HCT116 (cell line): ENCODE measurements at regions not wholly inside any gene's neighbourhood (a gene's known extent, or its start where the extent isn't known, plus 50 kb on each side); places are given as distances from the start of the nearest gene placed in this dataset.

Experiments
- CEBPB ChIP-seq: IDR thresholded peaks from 2 replicates; pipeline ENCODE4 v1.6.1; 2012; ENCODE audit warnings: low read depth
- ELF1 ChIP-seq: IDR thresholded peaks from 2 replicates; pipeline ENCODE4 v1.6.1; 2012; ENCODE audit warnings: low read depth, borderline replicate concordance
- EZH2phosphoT487 ChIP-seq: fragments of 200-600 bp; IDR thresholded peaks from 2 replicates; pipeline ENCODE4 v1.6.1; 2018; ENCODE audit warnings: antibody characterized with exemption, borderline replicate concordance
- JUND ChIP-seq: IDR thresholded peaks from 2 replicates; pipeline ENCODE4 v1.6.1; 2012
- POLR2A ChIP-seq: IDR thresholded peaks from 2 replicates; pipeline ENCODE4 v1.7.0; 2011; ENCODE audit warnings: borderline replicate concordance; ENCODE audit not compliant: insufficient read depth, insufficient read length; ENCODE audit errors: extremely low read depth
- POLR2AphosphoS5 ChIP-seq: IDR thresholded peaks from 2 replicates; pipeline ENCODE4 v1.6.1; 2011; ENCODE audit warnings: mild to moderate bottlenecking, low read depth, low read length, moderate library complexity
- RAD21 ChIP-seq: IDR thresholded peaks from 2 replicates; pipeline ENCODE4 v1.6.1; 2012; ENCODE audit warnings: low read depth, mild to moderate bottlenecking
- SP1 ChIP-seq: IDR thresholded peaks from 2 replicates; pipeline ENCODE4 v1.6.1; 2012; ENCODE audit warnings: low read depth
- ZFX ChIP-seq: fragments of 450-650 bp; IDR thresholded peaks from 2 replicates; pipeline ENCODE4 v1.6.1; 2017
- ZNF274 ChIP-seq: fragments of 200-500 bp; sonication (Bioruptor generic); IDR thresholded peaks from 2 replicates; pipeline ENCODE4 v1.6.1; 2014; ENCODE audit warnings: mild to moderate bottlenecking, low read depth, low read length, inconsistent platforms
- TF ChIP-seq, protein P1 (sequence below), 3 experiments: fragments of 200-600 bp in 1 of 3; sonication (generic) in 1 of 3; IDR thresholded peaks in 2 of 3; conservative IDR thresholded peaks in 1 of 3; 2 replicates each; pipeline ENCODE4 v1.5.1; 2012 to 2017; ENCODE audit warnings: low read depth in 2 of 3, low read length in 2 of 3, antibody characterized with exemption in 1 of 3, borderline replicate concordance in 1 of 3, control low read depth in 1 of 3, mild to moderate bottlenecking in 1 of 3, mixed read lengths in 1 of 3, mixed run types in 1 of 3, moderate library complexity in 1 of 3; ENCODE audit not compliant: insufficient read depth in 1 of 3
- TF ChIP-seq, protein P2 (sequence below): IDR thresholded peaks from 2 replicates; pipeline ENCODE4 v1.6.1; 2011; ENCODE audit warnings: mild to moderate bottlenecking, low read length, moderate library complexity; ENCODE audit not compliant: insufficient replicate concordance; ENCODE audit errors: extremely low read depth

DNA sequence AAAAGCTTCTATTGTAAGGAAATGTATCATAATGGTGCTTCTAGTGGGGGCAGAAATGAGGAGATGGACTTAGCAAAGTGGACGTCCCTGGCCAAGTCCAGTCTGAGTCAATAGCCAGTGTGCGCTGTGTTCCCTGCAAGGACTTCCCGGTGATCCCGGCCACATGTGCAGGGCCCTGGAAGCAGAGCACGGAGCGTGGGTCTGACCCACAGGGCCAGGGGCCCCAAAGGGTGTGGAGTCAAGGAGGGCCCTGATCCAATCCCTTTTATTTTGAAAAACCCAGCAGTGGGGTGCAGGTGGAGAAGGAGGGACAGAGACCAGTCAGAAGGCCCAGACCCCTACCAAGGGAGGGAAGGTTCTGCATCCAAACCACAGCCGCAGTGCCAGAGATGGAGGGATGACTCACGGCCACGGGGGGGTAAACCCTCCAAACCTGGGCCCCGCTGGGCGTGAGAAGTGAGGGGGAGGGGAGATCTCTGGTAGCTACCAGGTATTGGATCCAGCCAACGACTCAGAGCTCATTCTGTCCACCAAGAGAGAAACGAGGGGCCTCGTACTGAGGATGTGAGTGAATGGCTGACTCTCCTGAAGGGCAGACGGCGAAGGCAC is 57.2 kb upstream of the VIPR2 start:
- no peak for TF ChIP-seq ZNF274
- TF ChIP-seq, protein P1, sequence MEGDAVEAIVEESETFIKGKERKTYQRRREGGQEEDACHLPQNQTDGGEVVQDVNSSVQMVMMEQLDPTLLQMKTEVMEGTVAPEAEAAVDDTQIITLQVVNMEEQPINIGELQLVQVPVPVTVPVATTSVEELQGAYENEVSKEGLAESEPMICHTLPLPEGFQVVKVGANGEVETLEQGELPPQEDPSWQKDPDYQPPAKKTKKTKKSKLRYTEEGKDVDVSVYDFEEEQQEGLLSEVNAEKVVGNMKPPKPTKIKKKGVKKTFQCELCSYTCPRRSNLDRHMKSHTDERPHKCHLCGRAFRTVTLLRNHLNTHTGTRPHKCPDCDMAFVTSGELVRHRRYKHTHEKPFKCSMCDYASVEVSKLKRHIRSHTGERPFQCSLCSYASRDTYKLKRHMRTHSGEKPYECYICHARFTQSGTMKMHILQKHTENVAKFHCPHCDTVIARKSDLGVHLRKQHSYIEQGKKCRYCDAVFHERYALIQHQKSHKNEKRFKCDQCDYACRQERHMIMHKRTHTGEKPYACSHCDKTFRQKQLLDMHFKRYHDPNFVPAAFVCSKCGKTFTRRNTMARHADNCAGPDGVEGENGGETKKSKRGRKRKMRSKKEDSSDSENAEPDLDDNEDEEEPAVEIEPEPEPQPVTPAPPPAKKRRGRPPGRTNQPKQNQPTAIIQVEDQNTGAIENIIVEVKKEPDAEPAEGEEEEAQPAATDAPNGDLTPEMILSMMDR (IDR thresholded peaks at IDR 0.05 in 2 of 3, conservative IDR thresholded peaks at IDR 0.05 in 1 of 3; ENCODE audit: borderline replicate concordance in 1 of 3, insufficient read depth in 1 of 3, low read depth in 2 of 3, low read length in 2 of 3): no peak
- TF ChIP-seq ELF1: no peak
- TF ChIP-seq POLR2AphosphoS5: no peak
- no peak for TF ChIP-seq SP1
- TF ChIP-seq POLR2A: no peak
- no peak for TF ChIP-seq ZFX
- no peak for TF ChIP-seq EZH2phosphoT487
- TF ChIP-seq, protein P2, sequence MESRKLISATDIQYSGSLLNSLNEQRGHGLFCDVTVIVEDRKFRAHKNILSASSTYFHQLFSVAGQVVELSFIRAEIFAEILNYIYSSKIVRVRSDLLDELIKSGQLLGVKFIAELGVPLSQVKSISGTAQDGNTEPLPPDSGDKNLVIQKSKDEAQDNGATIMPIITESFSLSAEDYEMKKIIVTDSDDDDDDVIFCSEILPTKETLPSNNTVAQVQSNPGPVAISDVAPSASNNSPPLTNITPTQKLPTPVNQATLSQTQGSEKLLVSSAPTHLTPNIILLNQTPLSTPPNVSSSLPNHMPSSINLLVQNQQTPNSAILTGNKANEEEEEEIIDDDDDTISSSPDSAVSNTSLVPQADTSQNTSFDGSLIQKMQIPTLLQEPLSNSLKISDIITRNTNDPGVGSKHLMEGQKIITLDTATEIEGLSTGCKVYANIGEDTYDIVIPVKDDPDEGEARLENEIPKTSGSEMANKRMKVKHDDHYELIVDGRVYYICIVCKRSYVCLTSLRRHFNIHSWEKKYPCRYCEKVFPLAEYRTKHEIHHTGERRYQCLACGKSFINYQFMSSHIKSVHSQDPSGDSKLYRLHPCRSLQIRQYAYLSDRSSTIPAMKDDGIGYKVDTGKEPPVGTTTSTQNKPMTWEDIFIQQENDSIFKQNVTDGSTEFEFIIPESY: no peak
- TF ChIP-seq CEBPB: no peak
- no peak for TF ChIP-seq JUND
- no peak for TF ChIP-seq RAD21
